IMR-90 (cell line): ENCODE measurements at regions not wholly inside any gene's neighbourhood (a gene's known extent, or its start where the extent isn't known, plus 50 kb on each side); places are given as distances from the start of the nearest gene placed in this dataset.
"Not testable (repeated sequence)": the region's sequence is repeated elsewhere in the genome, so short reads cannot be mapped to it uniquely, and the experiment has no call there.

Experiments
- ATAC-seq: fragments of 200-7000 bp; cut with Tn5 transposase; 2 replicates; pipeline ENCODE4 v1.9.1; 2020; ENCODE audit warnings: low read depth, mild to moderate bottlenecking, moderate library complexity
- BruUV-seq: library from RNA; stranded (reverse); fragments of 400-500 nt; replicated peaks from 2 replicates; lab custom pipeline; 2021; lab: Mats Ljungman, UMichigan
- CTCF ChIA-PET: fragments of 300-600 bp; formaldehyde crosslinking; extraction: SDS; loops from one replicate; lab custom pipeline; 2021; ENCODE audit warnings: antibody characterized with exemption; lab: Yijun Ruan, JAX
- POLR2A ChIA-PET: fragments of 300-600 bp; sonication (Branson Sonifier 250); formaldehyde crosslinking; loops from one replicate; lab custom pipeline; 2022; ENCODE audit warnings: antibody characterized with exemption; ENCODE audit not compliant: unreplicated experiment; lab: Charles Lee
- DNase-seq: peaks from one replicate; pipeline ENCODE4 v3.0.0; 2013
- H2AFZ ChIP-seq: replicated peaks from 2 replicates; pipeline ENCODE3; 2013; ENCODE audit warnings: low read length, mild to moderate bottlenecking; ENCODE audit not compliant: poor library complexity
- H2AK5ac ChIP-seq: 2 replicates; pipeline ENCODE4 v1.6.1; 2013; ENCODE audit warnings: low read depth, low read length, inconsistent platforms
- H2AK9ac ChIP-seq: replicated peaks from 2 replicates; pipeline ENCODE3; 2013; ENCODE audit warnings: mild to moderate bottlenecking, low read depth, low read length, moderate library complexity; ENCODE audit not compliant: poor library complexity
- H2BK120ac ChIP-seq: 2 replicates; pipeline ENCODE4 v1.6.1; 2013; ENCODE audit warnings: low read depth, low read length, inconsistent platforms
- H2BK15ac ChIP-seq: 3 replicates; pipeline ENCODE4 v1.6.1; 2013; ENCODE audit warnings: low read depth, low read length, inconsistent platforms
- H2BK20ac ChIP-seq: 2 replicates; pipeline ENCODE4 v1.6.1; 2013; ENCODE audit warnings: low read depth, mild to moderate bottlenecking, inconsistent platforms, low read length, moderate library complexity
- H2BK5ac ChIP-seq: 2 replicates; pipeline ENCODE4 v1.6.1; 2013; ENCODE audit warnings: mild to moderate bottlenecking, low read depth, low read length, inconsistent platforms; ENCODE audit not compliant: poor library complexity, severe bottlenecking
- H3K14ac ChIP-seq: replicated peaks from 2 replicates; pipeline ENCODE4 v1.6.1; 2013; ENCODE audit warnings: low read depth, low read length, inconsistent platforms
- H3K18ac ChIP-seq: 2 replicates; pipeline ENCODE4 v1.6.1; 2013; ENCODE audit warnings: low read depth, low read length, control low read depth
- H3K23ac ChIP-seq: 2 replicates; pipeline ENCODE4 v1.6.1; 2013; ENCODE audit warnings: low read depth, low read length, inconsistent platforms
- H3K27ac ChIP-seq: 2 replicates; pipeline ENCODE4 v1.5.1; 2013; ENCODE audit warnings: mild to moderate bottlenecking, control low read depth, low read length; ENCODE audit not compliant: insufficient read depth
- H3K27me3 ChIP-seq: 2 replicates; pipeline ENCODE4 v1.6.1; 2013; ENCODE audit warnings: low read length; ENCODE audit not compliant: control insufficient read depth, insufficient read depth
- H3K36me3 ChIP-seq: 2 replicates; pipeline ENCODE4 v1.6.1; 2013; ENCODE audit warnings: low read length, mixed read lengths; ENCODE audit not compliant: control insufficient read depth, insufficient read depth
- H3K4ac ChIP-seq: 2 replicates; pipeline ENCODE4 v1.6.1; 2013; ENCODE audit warnings: low read depth, low read length, inconsistent platforms
- H3K4me1 ChIP-seq: 2 replicates; pipeline ENCODE4 v1.6.1; 2013; ENCODE audit warnings: low read length, mixed read lengths; ENCODE audit not compliant: control insufficient read depth, insufficient read depth
- H3K4me2 ChIP-seq: 2 replicates; pipeline ENCODE4 v1.6.1; 2013; ENCODE audit warnings: low read depth, mild to moderate bottlenecking, control low read depth, low read length, moderate library complexity
- H3K4me3 ChIP-seq: 2 replicates; pipeline ENCODE4 v1.5.1; 2013; ENCODE audit warnings: low read depth, mild to moderate bottlenecking, control low read depth, low read length, moderate library complexity; ENCODE audit not compliant: insufficient read depth
- H3K56ac ChIP-seq: 2 replicates; pipeline ENCODE4 v1.6.1; 2013; ENCODE audit warnings: low read length, inconsistent platforms; ENCODE audit not compliant: insufficient read depth; ENCODE audit errors: extremely low read depth
- H3K79me1 ChIP-seq, 2 experiments: 2 replicates each; pipeline ENCODE4 v1.6.1; 2013; ENCODE audit warnings: low read length in 2 of 2, inconsistent platforms in 1 of 2, low read depth in 1 of 2
- H3K9ac ChIP-seq: 2 replicates; pipeline ENCODE4 v1.6.1; 2013; ENCODE audit warnings: low read depth, low read length, control low read depth
- H3K9me1 ChIP-seq: 2 replicates; pipeline ENCODE4 v1.6.1; 2013; ENCODE audit warnings: low read length, inconsistent platforms; ENCODE audit not compliant: insufficient read depth
- H3K9me3 ChIP-seq: 2 replicates; pipeline ENCODE4 v1.6.1; 2013; ENCODE audit warnings: low read length; ENCODE audit not compliant: control insufficient read depth, insufficient read depth
- H4K20me1 ChIP-seq: 2 replicates; pipeline ENCODE4 v1.6.1; 2013; ENCODE audit warnings: low read length, inconsistent platforms; ENCODE audit not compliant: insufficient read depth
- H4K5ac ChIP-seq: 2 replicates; pipeline ENCODE4 v1.6.1; 2013; ENCODE audit warnings: mild to moderate bottlenecking, low read depth, low read length, control low read depth
- H4K8ac ChIP-seq, 2 experiments: 2 replicates each; pipeline ENCODE4 v1.6.1; 2013; ENCODE audit warnings: low read depth in 2 of 2, low read length in 2 of 2, control low read depth in 1 of 2, inconsistent platforms in 1 of 2
- H4K91ac ChIP-seq: 2 replicates; pipeline ENCODE4 v1.6.1; 2013; ENCODE audit warnings: low read depth, low read length, inconsistent platforms; ENCODE audit not compliant: insufficient read depth
- WGBS, 2 experiments: methylation state at CpG; one replicate each; pipeline versions ENCODE4 v1.1.5 to v1.1.7; 2013; ENCODE audit warnings: missing lambda C conversion rate in 2 of 2; ENCODE audit not compliant: insufficient read length in 1 of 2; ENCODE audit errors: extremely low coverage in 2 of 2; 5-methylcytosine and 5-hydroxymethylcytosine counted together
- dilution Hi-C: fragments of 300-500 bp; cut with HindIII; formaldehyde crosslinking; loops from one replicate; pipeline ENCODE4 v1.14.3; 2018; ENCODE audit warnings: low sequenced_read_pairs; ENCODE audit not compliant: unreplicated experiment
- in situ Hi-C: fragments of 300-500 bp; cut with MboI; formaldehyde crosslinking; loops from 3 replicates; pipeline ENCODE4 v1.14.3; 2019; ENCODE audit warnings: low sequenced_read_pairs, inconsistent platforms, mixed read lengths
- intact Hi-C: fragments of 100-400 bp; cut with micrococcal nuclease; formaldehyde crosslinking; loops from 2 replicates; pipeline ENCODE4 v1.10.0; 2022

- H3K27me3 ChIP-seq, CTCF ChIA-PET, H3K18ac ChIP-seq, in situ Hi-C loops, H2AK9ac ChIP-seq, ATAC-seq, H2BK20ac ChIP-seq, H3K9me1 ChIP-seq, H4K20me1 ChIP-seq, H2BK15ac ChIP-seq, H2BK5ac ChIP-seq, H3K36me3 ChIP-seq, H3K9me3 ChIP-seq, H2AFZ ChIP-seq, H2AK5ac ChIP-seq, H4K91ac ChIP-seq, H2BK120ac ChIP-seq, intact Hi-C loops, H3K9ac ChIP-seq, H3K27ac ChIP-seq, H4K5ac ChIP-seq, H3K56ac ChIP-seq, H3K14ac ChIP-seq, H3K4me1 ChIP-seq, dilution Hi-C loops, H3K4me3 ChIP-seq, H3K79me1 ChIP-seq, BruUV-seq, H3K4ac ChIP-seq, DNase-seq, H3K23ac ChIP-seq, POLR2A ChIA-PET, H3K4me2 ChIP-seq, H4K8ac ChIP-seq: not testable (repeated sequence)
- no CpG with 5 or more reads among the region's 20 CpGs for WGBS, 2 experiments
Measured at GRCh38 chr1:120944691-120945090, 55.1 kb downstream of the PPIAL4A start.

DNA sequence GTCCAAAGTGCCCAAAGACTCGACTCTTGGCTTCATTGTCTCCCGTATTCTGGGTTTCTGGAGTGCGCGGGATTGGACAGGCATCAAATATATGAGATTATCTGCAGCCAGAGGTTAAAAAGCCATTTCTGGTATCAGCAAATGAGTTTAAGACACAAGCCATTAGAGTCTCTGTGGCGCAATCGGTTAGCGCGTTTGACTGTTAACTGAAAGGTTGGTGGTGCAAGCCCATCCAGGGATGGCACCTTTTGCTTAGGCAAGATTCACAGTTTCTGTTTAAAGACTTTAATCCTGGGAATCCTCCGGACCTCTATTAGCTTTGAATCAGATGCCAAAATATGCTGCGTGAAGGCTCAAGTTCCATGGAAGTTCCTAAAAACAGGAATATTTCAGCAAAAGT lies 55.6 kb downstream of the PPIAL4A start:
- DNase-seq, H2AFZ ChIP-seq, ATAC-seq, H3K4me3 ChIP-seq, H3K14ac ChIP-seq, in situ Hi-C loops, H3K4me1 ChIP-seq, H4K8ac ChIP-seq, H4K5ac ChIP-seq, H2BK120ac ChIP-seq, H3K27me3 ChIP-seq, H4K20me1 ChIP-seq, H2BK5ac ChIP-seq, H2AK5ac ChIP-seq, H2BK20ac ChIP-seq, BruUV-seq, CTCF ChIA-PET, H3K18ac ChIP-seq, H4K91ac ChIP-seq, H3K4ac ChIP-seq, dilution Hi-C loops, H3K27ac ChIP-seq, H3K79me1 ChIP-seq, H3K4me2 ChIP-seq, H3K9me1 ChIP-seq, H2AK9ac ChIP-seq, H3K23ac ChIP-seq, H3K9me3 ChIP-seq, H3K36me3 ChIP-seq, H2BK15ac ChIP-seq, intact Hi-C loops, H3K9ac ChIP-seq, POLR2A ChIA-PET, H3K56ac ChIP-seq: not testable (repeated sequence)
- WGBS, 2 experiments = no CpG with 5 or more reads among the region's 10 CpGs
